Neural cell (in vitro differentiated cells): ENCODE measurements at regions not wholly inside any gene's neighbourhood (a gene's known extent, or its start where the extent isn't known, plus 50 kb on each side); places are given as distances from the start of the nearest gene placed in this dataset.

Experiments
- H2AFZ ChIP-seq: fragments of 200-600, 300-800 bp; sonication (generic), shearing (Covaris generic); 2 replicates; pipeline ENCODE4 v1.6.0; 2014; ENCODE audit warnings: low read depth, mild to moderate bottlenecking, antibody characterized with exemption, low read length, moderate library complexity
- H3F3A ChIP-seq: fragments of 200-600 bp; shearing (Covaris generic); 2 replicates; pipeline ENCODE4 v1.6.1; 2016; ENCODE audit warnings: mild to moderate bottlenecking, moderate library complexity, mixed read lengths, antibody characterized with exemption, low read length; ENCODE audit not compliant: insufficient read depth, poor library complexity, severe bottlenecking
- H3K27ac ChIP-seq: fragments of 200-600, 300-800 bp; sonication (generic), shearing (Covaris generic); 2 replicates; pipeline ENCODE4 v1.5.1; 2014; ENCODE audit warnings: mild to moderate bottlenecking, low read length, moderate library complexity
- H3K27me3 ChIP-seq: fragments of 300-800, 200-600 bp; sonication (generic), shearing (Covaris generic); 2 replicates; pipeline ENCODE4 v1.6.0; 2014; ENCODE audit warnings: mild to moderate bottlenecking, low read depth, low read length, moderate library complexity; ENCODE audit not compliant: insufficient read depth
- H3K36me3 ChIP-seq: fragments of 300-800, 200-600 bp; sonication (generic), shearing (Covaris generic); 2 replicates; pipeline ENCODE4 v1.5.1; 2014; ENCODE audit warnings: mild to moderate bottlenecking, antibody characterized with exemption, low read length, moderate library complexity; ENCODE audit not compliant: insufficient read depth
- H3K4me2 ChIP-seq: fragments of 300-800, 200-600 bp; sonication (generic), shearing (Covaris generic); 2 replicates; pipeline ENCODE4 v1.6.0; 2014; ENCODE audit warnings: mild to moderate bottlenecking, low read length
- H3K4me3 ChIP-seq: fragments of 300-800, 200-600 bp; sonication (generic), shearing (Covaris generic); 2 replicates; pipeline ENCODE4 v1.5.1; 2014; ENCODE audit warnings: mild to moderate bottlenecking, low read length, moderate library complexity
- H3K79me2 ChIP-seq: fragments of 200-600 bp; shearing (Covaris generic); replicated peaks from 2 replicates; pipeline ENCODE4 v1.6.0; 2014; ENCODE audit warnings: mild to moderate bottlenecking, low read length, moderate library complexity; ENCODE audit not compliant: insufficient read depth
- H3K9ac ChIP-seq: fragments of 300-800, 200-600 bp; sonication (generic), shearing (Covaris generic); 2 replicates; pipeline ENCODE4 v1.6.1; 2016; ENCODE audit warnings: mild to moderate bottlenecking, low read length, mixed read lengths
- H3K9me2 ChIP-seq: fragments of 200-600 bp; shearing (Covaris generic); 2 replicates; pipeline ENCODE4 v1.6.1; 2016; ENCODE audit warnings: mild to moderate bottlenecking, low read length, mixed read lengths; ENCODE audit not compliant: insufficient read depth
- H3K9me3 ChIP-seq: fragments of 200-600, 300-800 bp; sonication (generic), shearing (Covaris generic); 2 replicates; pipeline ENCODE4 v1.6.1; 2016; ENCODE audit warnings: mild to moderate bottlenecking, mixed run types, low read length, moderate library complexity, mixed read lengths
- H4K20me1 ChIP-seq: fragments of 200-600 bp; shearing (Covaris generic); 2 replicates; pipeline ENCODE4 v1.6.1; 2016; ENCODE audit warnings: mild to moderate bottlenecking, mixed run types; ENCODE audit not compliant: insufficient read depth
- CTCF ChIP-seq: fragments of 450-650 bp; IDR thresholded peaks from 2 replicates; pipeline ENCODE4 v1.5.1; 2014; ENCODE audit warnings: antibody characterized with exemption, mild to moderate bottlenecking, moderate library complexity; ENCODE audit not compliant: poor library complexity, severe bottlenecking
- EP300 ChIP-seq: fragments of 450-650 bp; conservative IDR thresholded peaks from 2 replicates; pipeline ENCODE4 v1.6.1; 2014; ENCODE audit warnings: antibody characterized with exemption, mild to moderate bottlenecking, moderate library complexity; ENCODE audit not compliant: poor library complexity, severe bottlenecking
- EZH2 ChIP-seq: fragments of 200-600, 300-800 bp; shearing (Covaris generic), sonication (generic); IDR thresholded peaks from 2 replicates; pipeline ENCODE4 v1.6.1; 2014; ENCODE audit warnings: antibody characterized with exemption, low read length, borderline replicate concordance, mild to moderate bottlenecking; ENCODE audit not compliant: insufficient read depth, poor library complexity, severe bottlenecking
- MXI1 ChIP-seq: fragments of 450-650 bp; conservative IDR thresholded peaks from 2 replicates; pipeline ENCODE4 v1.6.1; 2014; ENCODE audit warnings: antibody characterized with exemption, mild to moderate bottlenecking; ENCODE audit not compliant: poor library complexity, severe bottlenecking
- RAD21 ChIP-seq: fragments of 450-650 bp; conservative IDR thresholded peaks from 2 replicates; pipeline ENCODE4 v1.6.1; 2014; ENCODE audit warnings: antibody characterized with exemption, mild to moderate bottlenecking, moderate library complexity
- REST ChIP-seq: IDR thresholded peaks from 2 replicates; pipeline ENCODE4 v1.6.1; 2012; ENCODE audit warnings: borderline replicate concordance
- SMC3 ChIP-seq: fragments of 450-650 bp; conservative IDR thresholded peaks from 2 replicates; pipeline ENCODE4 v1.6.1; 2014; ENCODE audit warnings: antibody characterized with exemption, mild to moderate bottlenecking, moderate library complexity; ENCODE audit not compliant: poor library complexity

- Histone ChIP-seq H3K9me2 (no peaks in the 10 kb centered on the region), H3K27ac (no peak overlapping the region), H4K20me1 (no peaks in the 10 kb centered on the region), H3K36me3 (no peaks in the 10 kb centered on the region), H3K4me3 (no peak overlapping the region), H3F3A (no peaks in the 10 kb centered on the region), H3K9ac (no peak overlapping the region), H3K27me3 (no peaks in the 10 kb centered on the region), H3K9me3 (no peaks in the 10 kb centered on the region), H3K79me2 (no peaks in the 10 kb centered on the region), H2AFZ (no peak overlapping the region), H3K4me2 (no peak overlapping the region)
- TF ChIP-seq RAD21 (no peak), REST (no peak)
Measured at GRCh38 chr6:50289366-50289765, 239.6 kb upstream of the DEFB112 start.

GRCh38 chr6:50301307-50301706 lies 251.6 kb upstream of the DEFB112 start:
- no peak overlapping the region for H2AFZ ChIP-seq
- no peaks in the 10 kb centered on the region for H3F3A ChIP-seq
- no peaks in the 10 kb centered on the region for H3K9me2 ChIP-seq
- no peak overlapping the region for H3K4me3 ChIP-seq
- H3K9me3 ChIP-seq = no peaks in the 10 kb centered on the region
- no peak overlapping the region for H3K27ac ChIP-seq
- H3K79me2 ChIP-seq = no peaks in the 10 kb centered on the region
- TF ChIP-seq EP300 (no peak), EZH2 (no peak), MXI1 (no peak), CTCF (no peak), REST (no peak), SMC3 (no peak)
- H3K27me3 ChIP-seq = no peaks in the 10 kb centered on the region
- no peaks in the 10 kb centered on the region for H3K36me3 ChIP-seq
- H4K20me1 ChIP-seq = no peaks in the 10 kb centered on the region
- no peak overlapping the region for H3K4me2 ChIP-seq
- H3K9ac ChIP-seq = no peak overlapping the region
